Mesendoderm (in vitro differentiated cells): ENCODE measurements at regions not wholly inside any gene's neighbourhood (a gene's known extent, or its start where the extent isn't known, plus 50 kb on each side); places are given as distances from the start of the nearest gene placed in this dataset.

Experiments
- DNase-seq: peaks from one replicate; pipeline ENCODE4 v3.0.0; 2013
- H2AK5ac ChIP-seq: 2 replicates; pipeline ENCODE4 v1.6.1; 2013; ENCODE audit warnings: low read length, inconsistent platforms
- H2BK120ac ChIP-seq: 2 replicates; pipeline ENCODE4 v1.6.1; 2013; ENCODE audit warnings: low read depth, mild to moderate bottlenecking, low read length, moderate library complexity, mixed read lengths
- H2BK15ac ChIP-seq: replicated peaks from 2 replicates; pipeline ENCODE4 v1.6.1; 2013; ENCODE audit warnings: low read depth, mild to moderate bottlenecking, moderate library complexity
- H2BK5ac ChIP-seq: 2 replicates; pipeline ENCODE4 v1.6.1; 2013; ENCODE audit warnings: low read length, inconsistent platforms
- H3K18ac ChIP-seq: 2 replicates; pipeline ENCODE4 v1.6.1; 2013; ENCODE audit warnings: mild to moderate bottlenecking, low read length, mixed read lengths
- H3K23ac ChIP-seq: one replicate; pipeline ENCODE4 v1.6.1; 2013; ENCODE audit warnings: low read length
- H3K27ac ChIP-seq: 2 replicates; pipeline ENCODE4 v1.5.1; 2013; ENCODE audit warnings: low read depth, mild to moderate bottlenecking, inconsistent platforms, low read length, moderate library complexity
- H3K27me3 ChIP-seq: 2 replicates; pipeline ENCODE4 v1.6.1; 2013; ENCODE audit warnings: low read length, control low read depth, mild to moderate bottlenecking, inconsistent platforms; ENCODE audit not compliant: insufficient read depth, poor library complexity
- H3K36me3 ChIP-seq: 2 replicates; pipeline ENCODE4 v1.6.1; 2013; ENCODE audit warnings: low read length, inconsistent platforms; ENCODE audit not compliant: control insufficient read depth, insufficient read depth
- H3K4ac ChIP-seq: one replicate; pipeline ENCODE4 v1.6.1; 2013; ENCODE audit warnings: low read depth, mild to moderate bottlenecking, low read length, moderate library complexity
- H3K4me1 ChIP-seq: 2 replicates; pipeline ENCODE4 v1.6.1; 2013; ENCODE audit warnings: low read depth, low read length, inconsistent platforms; ENCODE audit not compliant: control insufficient read depth
- H3K4me2 ChIP-seq: 2 replicates; pipeline ENCODE4 v1.6.1; 2013; ENCODE audit warnings: low read length
- H3K4me3 ChIP-seq: 2 replicates; pipeline ENCODE4 v1.5.1; 2013; ENCODE audit warnings: mild to moderate bottlenecking, low read length
- H3K56ac ChIP-seq: one replicate; pipeline ENCODE4 v1.6.1; 2013; ENCODE audit warnings: low read length
- H3K79me1 ChIP-seq: 2 replicates; pipeline ENCODE4 v1.6.1; 2013; ENCODE audit warnings: low read length, inconsistent platforms
- H3K79me2 ChIP-seq: 2 replicates; pipeline ENCODE4 v1.6.1; 2013; ENCODE audit warnings: mild to moderate bottlenecking, low read length; ENCODE audit not compliant: control insufficient read depth, insufficient read depth
- H3K9ac ChIP-seq: 2 replicates; pipeline ENCODE4 v1.6.1; 2013; ENCODE audit warnings: low read length, inconsistent platforms
- H4K5ac ChIP-seq: one replicate; pipeline ENCODE4 v1.6.1; 2013; ENCODE audit warnings: low read length
- H4K8ac ChIP-seq: one replicate; pipeline ENCODE4 v1.6.1; 2013; ENCODE audit warnings: low read depth, mild to moderate bottlenecking, control low read depth, low read length, moderate library complexity
- WGBS: extraction: QIAGEN DNeasy Blood & Tissue Kit; methylation state at CpG from one replicate; pipeline ENCODE4 v1.1.7; 2013; ENCODE audit warnings: low lambda C conversion rate, missing lambda C conversion rate; ENCODE audit not compliant: insufficient coverage; ENCODE audit errors: extremely low coverage; 5-methylcytosine and 5-hydroxymethylcytosine counted together

DNA sequence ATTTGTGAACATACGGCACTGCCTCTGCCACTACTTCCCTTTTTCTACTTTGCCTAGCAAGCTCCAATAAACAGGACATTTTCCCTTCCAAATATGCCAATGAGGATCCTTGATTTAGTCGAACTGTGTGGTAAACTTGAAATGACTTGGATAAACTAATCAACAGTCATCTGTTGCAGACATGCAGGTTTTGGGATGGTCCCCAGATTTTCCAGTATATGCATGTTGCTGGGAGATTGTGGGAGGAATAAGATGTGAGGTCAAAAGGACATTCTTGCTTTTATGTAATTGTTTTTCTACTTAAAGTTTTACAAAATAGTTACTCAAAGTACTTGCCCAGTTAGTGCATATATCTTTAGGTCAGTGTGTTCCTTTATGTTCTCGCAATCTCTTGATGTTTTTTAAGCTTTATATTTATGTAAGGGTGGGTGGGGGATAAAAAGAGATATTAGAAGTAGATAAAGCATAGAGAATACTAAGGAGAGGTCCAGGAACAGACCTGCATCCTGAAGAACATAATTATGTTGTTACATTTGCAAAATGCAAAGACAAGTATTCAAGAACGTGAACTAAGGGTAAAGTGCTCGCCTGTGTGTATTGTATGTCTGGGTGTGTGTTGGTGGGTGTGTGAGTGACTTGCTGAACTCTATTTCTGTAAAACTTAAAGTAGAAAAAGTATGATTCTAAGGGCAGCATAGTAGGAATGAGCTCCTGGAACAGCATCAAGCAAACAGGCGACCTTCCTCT lies 88.4 kb upstream of the OXGR1 start:
- H3K79me1 ChIP-seq: no peaks in the 10 kb centered on the region
- no peaks in the 10 kb centered on the region for H3K36me3 ChIP-seq
- no peaks in the 10 kb centered on the region for H3K79me2 ChIP-seq
- H3K27me3 ChIP-seq: no peaks in the 10 kb centered on the region
- no peak overlapping the region for H3K9ac ChIP-seq
- H3K56ac ChIP-seq: no peak overlapping the region
- H2BK120ac ChIP-seq: no peak overlapping the region
- no peak overlapping the region for H4K8ac ChIP-seq
- no peak for DNase-seq
- H3K4me1 ChIP-seq: no peaks in the 10 kb centered on the region
- no peak overlapping the region for H2BK5ac ChIP-seq
- no peak overlapping the region for H2AK5ac ChIP-seq
- no peak overlapping the region for H3K18ac ChIP-seq
- no peak overlapping the region for H3K4me3 ChIP-seq
- H2BK15ac ChIP-seq: no peak overlapping the region
- no CpG with 5 or more reads among the region's 6 CpGs for WGBS
- H3K4ac ChIP-seq: no peak overlapping the region
- no peak overlapping the region for H3K27ac ChIP-seq
- no peak overlapping the region for H3K4me2 ChIP-seq
- H4K5ac ChIP-seq: no peak overlapping the region
- no peak overlapping the region for H3K23ac ChIP-seq

DNA sequence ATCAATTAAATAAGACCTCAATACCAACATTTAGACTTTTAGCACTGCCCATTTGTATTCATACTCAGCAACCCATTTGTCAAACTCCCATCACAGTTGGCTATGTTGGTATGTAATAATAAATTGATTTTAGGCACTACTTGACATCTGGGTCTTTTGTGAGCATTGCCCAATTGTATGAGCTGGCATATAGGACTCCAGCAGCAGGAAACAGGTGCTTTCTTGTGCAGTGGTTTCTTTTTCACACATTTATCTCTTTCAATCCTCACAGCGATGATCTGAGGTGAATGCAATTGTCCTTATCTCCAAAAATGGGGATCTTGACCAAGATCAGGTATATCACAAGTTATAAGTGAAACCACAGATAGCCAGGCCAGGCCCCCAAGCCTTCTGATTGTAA lies 96.9 kb upstream of the OXGR1 start:
- DNase-seq: no peak
- no peaks in the 10 kb centered on the region for H3K79me2 ChIP-seq
- H3K9ac ChIP-seq: no peak overlapping the region
- no peaks in the 10 kb centered on the region for H3K36me3 ChIP-seq
- no peak overlapping the region for H3K56ac ChIP-seq
- no peak overlapping the region for H2AK5ac ChIP-seq
- H3K23ac ChIP-seq: no peak overlapping the region
- H3K18ac ChIP-seq: no peak overlapping the region
- no peak overlapping the region for H3K27ac ChIP-seq
- H3K4me2 ChIP-seq: no peak overlapping the region
- WGBS: no CpG with 5 or more reads among the region's 1 CpG
- H2BK5ac ChIP-seq: no peak overlapping the region
- no peak overlapping the region for H4K5ac ChIP-seq
- no peak overlapping the region for H2BK120ac ChIP-seq
- no peak overlapping the region for H4K8ac ChIP-seq
- no peak overlapping the region for H2BK15ac ChIP-seq
- no peaks in the 10 kb centered on the region for H3K27me3 ChIP-seq
- no peaks in the 10 kb centered on the region for H3K79me1 ChIP-seq
- no peak overlapping the region for H3K4me3 ChIP-seq
- H3K4ac ChIP-seq: no peak overlapping the region
- no peaks in the 10 kb centered on the region for H3K4me1 ChIP-seq

DNA sequence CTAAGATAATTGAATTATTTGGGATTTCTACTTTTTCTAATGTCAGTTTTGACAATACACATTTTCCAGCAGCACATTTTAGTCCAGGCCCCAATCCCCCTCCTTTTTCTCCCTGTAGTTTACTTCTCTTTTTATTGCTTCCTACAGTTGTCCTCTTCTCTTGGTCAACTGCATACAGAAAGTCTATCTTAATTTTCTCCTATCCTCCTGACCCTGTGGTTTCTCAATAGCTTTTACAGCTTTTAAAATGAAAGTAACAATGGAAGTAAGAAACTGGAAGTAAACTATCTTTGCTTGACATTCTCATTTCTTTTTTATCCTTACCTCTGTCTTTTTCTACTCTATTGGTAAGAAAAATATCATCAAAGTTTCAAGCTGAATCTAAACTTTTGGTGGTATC lies 106.5 kb upstream of the OXGR1 start:
- no peaks in the 10 kb centered on the region for H3K4me1 ChIP-seq
- H3K79me1 ChIP-seq: no peaks in the 10 kb centered on the region

DNA sequence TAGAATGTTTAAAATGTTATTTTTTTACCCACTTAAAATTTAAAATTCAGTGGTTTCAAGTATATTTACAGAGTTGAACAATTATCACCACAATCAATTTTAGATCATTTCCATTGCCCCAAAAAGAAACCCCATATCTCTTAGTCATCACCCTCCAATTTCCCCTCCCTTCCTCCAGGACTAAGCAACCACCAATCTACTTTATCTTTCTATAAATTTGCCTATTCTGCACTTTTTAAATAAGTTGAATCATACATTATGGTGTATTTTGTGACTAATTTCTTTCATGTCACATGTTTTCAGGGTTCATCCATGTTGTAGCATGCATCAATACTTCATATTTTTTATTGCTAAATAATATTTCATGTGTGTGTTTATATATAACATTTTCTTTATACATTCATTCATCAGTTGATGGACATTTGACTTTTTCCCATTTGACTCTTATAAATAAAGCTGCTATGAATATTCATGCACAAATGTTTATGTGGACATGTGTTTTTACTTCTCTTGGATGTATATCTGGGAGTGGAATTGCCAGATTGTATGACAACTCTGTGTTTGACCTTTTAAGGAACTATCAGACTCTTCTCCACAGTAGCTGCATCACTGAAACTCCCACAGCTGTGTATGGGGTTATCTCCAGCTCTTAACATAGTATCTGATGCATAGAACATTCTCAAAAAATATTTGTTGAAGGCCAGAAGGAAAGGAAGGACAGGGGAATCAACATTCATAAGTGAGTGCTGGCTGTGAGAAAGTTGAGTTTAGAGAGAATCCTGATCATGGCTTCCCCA lies 107.8 kb upstream of the OXGR1 start:
- Histone ChIP-seq H4K5ac (no peak overlapping the region), H3K9ac (no peak overlapping the region)

More for the DNA sequence above, 106.5 kb upstream of the OXGR1 start:
- no peak for DNase-seq
- Histone ChIP-seq H3K79me2 (no peaks in the 10 kb centered on the region), H3K27me3 (no peaks in the 10 kb centered on the region), H2AK5ac (no peak overlapping the region), H2BK5ac (no peak overlapping the region), H3K56ac (no peak overlapping the region), H3K36me3 (no peaks in the 10 kb centered on the region), H3K4me3 (no peak overlapping the region), H2BK120ac (no peak overlapping the region), H4K5ac (no peak overlapping the region), H3K9ac (no peak overlapping the region), H3K23ac (no peak overlapping the region), H3K18ac (no peak overlapping the region), H2BK15ac (no peak overlapping the region), H3K27ac (no peak overlapping the region), H3K4me2 (no peak overlapping the region), H3K4ac (no peak overlapping the region), H4K8ac (no peak overlapping the region)

DNA sequence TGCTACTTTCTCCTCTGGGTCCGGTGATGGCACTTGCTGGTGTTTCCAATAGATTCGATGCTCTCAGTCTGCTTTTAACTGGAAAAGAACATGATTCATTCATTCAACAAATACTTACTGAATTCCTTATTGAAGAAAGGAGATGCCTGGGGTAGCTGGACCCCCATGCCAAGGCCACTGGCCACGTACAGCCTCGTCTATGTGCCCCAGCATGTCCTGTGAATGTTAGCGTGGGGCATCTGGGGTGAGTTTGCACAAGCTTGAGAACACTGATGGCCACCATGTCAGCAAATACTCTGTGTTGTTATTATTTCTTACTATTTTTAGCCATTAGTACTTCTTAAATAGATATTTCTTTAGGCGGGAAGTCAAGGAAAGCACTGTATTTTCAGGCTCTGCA lies 112.0 kb upstream of the OXGR1 start:
- Histone ChIP-seq H3K27me3 (no peaks in the 10 kb centered on the region), H3K79me2 (no peaks in the 10 kb centered on the region), H3K4me3 (no peak overlapping the region), H3K9ac (no peak overlapping the region), H4K8ac (no peak overlapping the region), H3K4ac (no peak overlapping the region), H2AK5ac (no peak overlapping the region), H3K36me3 (no peaks in the 10 kb centered on the region), H3K23ac (no peak overlapping the region), H3K27ac (no peak overlapping the region), H3K4me1 (peaks cover 3% of the 10 kb centered on the region), H3K4me2 (no peak overlapping the region), H2BK15ac (no peak overlapping the region), H2BK120ac (no peak overlapping the region), H3K18ac (no peak overlapping the region), H3K79me1 (no peaks in the 10 kb centered on the region), H3K56ac (no peak overlapping the region), H2BK5ac (no peak overlapping the region), H4K5ac (no peak overlapping the region)
- WGBS: no CpG with 5 or more reads among the region's 6 CpGs
- no peak for DNase-seq

More for the DNA sequence above, 107.8 kb upstream of the OXGR1 start:
- H2AK5ac ChIP-seq: no peak overlapping the region
- H3K56ac ChIP-seq: no peak overlapping the region
- H3K27me3 ChIP-seq: no peaks in the 10 kb centered on the region
- no peaks in the 10 kb centered on the region for H3K4me1 ChIP-seq
- H3K23ac ChIP-seq: no peak overlapping the region
- no peak overlapping the region for H2BK15ac ChIP-seq
- H3K18ac ChIP-seq: no peak overlapping the region
- no peak overlapping the region for H2BK5ac ChIP-seq
- H2BK120ac ChIP-seq: no peak overlapping the region
- no peaks in the 10 kb centered on the region for H3K36me3 ChIP-seq
- no peak overlapping the region for H3K27ac ChIP-seq
- H3K4me2 ChIP-seq: no peak overlapping the region
- no peak overlapping the region for H4K8ac ChIP-seq
- H3K79me1 ChIP-seq: no peaks in the 10 kb centered on the region
- H3K79me2 ChIP-seq: no peaks in the 10 kb centered on the region
- no peak overlapping the region for H3K4ac ChIP-seq
- H3K4me3 ChIP-seq: no peak overlapping the region
- no peak for DNase-seq
